ENCODE measurements at regions not wholly inside any gene's neighbourhood (a gene's known extent, or its start where the extent isn't known, plus 50 kb on each side); places are given as distances from the start of the nearest gene placed in this dataset.

DNA sequence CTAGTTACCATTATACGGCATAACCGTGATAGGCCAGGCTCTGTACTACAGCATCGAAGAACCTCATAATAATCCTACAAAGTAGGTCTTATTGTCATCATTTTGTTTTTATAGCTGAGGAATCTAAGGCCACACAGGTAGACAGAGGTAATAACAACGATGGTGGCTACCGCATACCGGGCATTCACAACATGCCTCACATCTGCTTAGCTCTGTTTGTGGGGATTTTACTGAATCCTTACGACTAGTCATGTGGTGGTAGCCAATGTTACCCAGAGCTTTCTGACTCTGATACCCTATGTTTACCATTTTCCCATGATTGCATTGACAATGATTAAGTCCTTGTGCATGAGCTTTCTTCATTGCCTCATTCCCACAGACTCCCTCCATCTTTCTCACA lies 269.4 kb downstream of the TCF7L2 start:
- intact Hi-C loops (cut with DNase I), result no loop called here
- no peak for ATAC-seq

DNA sequence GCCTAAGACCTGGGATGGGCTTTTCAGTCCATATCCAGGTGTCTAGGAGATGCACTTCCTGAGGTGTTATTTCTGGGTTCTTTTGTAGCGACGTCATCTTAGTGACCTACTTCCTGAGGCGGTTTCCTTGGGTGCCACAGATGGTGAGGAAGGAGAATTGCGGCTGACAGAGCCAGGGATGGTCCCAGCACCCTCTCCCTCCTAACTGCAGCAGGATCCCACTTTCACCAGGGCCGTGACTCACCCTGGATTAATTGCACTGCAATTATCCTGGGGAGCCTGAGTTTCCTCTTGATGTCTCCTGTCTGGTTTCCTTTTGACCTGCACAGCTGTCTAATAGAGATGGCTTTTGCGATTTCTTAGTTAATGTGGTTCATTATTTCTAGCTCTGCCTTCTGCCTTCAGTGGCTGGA lies 271.7 kb downstream of the TCF7L2 start:
- ATAC-seq (no peak), DNase-seq (no peak)
- intact Hi-C loops (cut with DNase I), result no loop called here

More for the DNA sequence above, 269.4 kb downstream of the TCF7L2 start:
- no peak for DNase-seq

- DNase-seq (no peak), ATAC-seq (no peak)
- intact Hi-C loops (cut with DNase I), result no loop called here
Observed at GRCh38 chr10:113222207-113222606, 272.2 kb downstream of the TCF7L2 start.

- intact Hi-C loops (cut with DNase I), result no loop called here
- ATAC-seq (no peak), DNase-seq (no peak)
Observed at GRCh38 chr10:113225364-113225763, 275.3 kb downstream of the TCF7L2 start.

DNA sequence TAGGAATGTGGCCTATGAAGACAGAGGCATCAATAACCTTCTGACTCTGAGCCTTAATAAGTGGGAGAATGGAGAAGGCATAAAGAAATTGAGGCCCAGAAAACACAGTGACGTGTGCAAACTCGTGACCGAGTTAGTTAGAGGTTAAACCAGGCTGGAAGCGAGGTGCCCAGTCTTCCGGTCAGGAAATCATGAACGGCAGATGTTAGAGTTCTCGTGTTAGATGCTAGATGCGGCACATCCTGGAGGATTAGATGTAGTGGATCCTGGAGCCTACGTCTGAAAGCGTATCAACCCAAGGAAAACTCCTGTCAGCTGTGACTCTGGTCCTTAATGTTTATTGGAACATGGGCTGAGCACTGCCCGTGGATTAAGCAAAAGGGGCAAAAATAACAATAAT lies 275.9 kb downstream of the TCF7L2 start:
- DNase-seq (no peak), ATAC-seq (no peak)
- intact Hi-C loops (cut with DNase I), result no loop called here

DNA sequence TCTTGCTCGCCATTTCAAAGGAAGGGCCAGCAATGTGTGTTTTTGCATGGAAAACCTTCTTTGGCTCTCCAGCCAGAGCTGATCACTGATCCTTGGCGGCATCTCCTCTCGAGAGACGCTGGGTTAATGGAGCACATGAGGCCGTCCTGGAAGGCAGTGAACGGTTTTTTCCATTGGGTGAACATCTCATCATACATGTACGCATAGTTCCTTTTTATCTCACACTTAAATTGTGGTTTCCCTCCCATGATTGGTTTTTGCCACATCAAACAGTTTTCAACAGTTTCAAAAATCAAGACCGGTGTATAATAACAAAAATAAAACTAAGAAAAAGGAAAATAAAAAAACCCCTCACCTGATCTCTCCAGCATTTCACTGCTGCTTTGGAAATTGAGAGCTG lies 276.4 kb downstream of the TCF7L2 start:
- intact Hi-C loops (cut with DNase I), result no loop called here
- no peak for DNase-seq

DNA sequence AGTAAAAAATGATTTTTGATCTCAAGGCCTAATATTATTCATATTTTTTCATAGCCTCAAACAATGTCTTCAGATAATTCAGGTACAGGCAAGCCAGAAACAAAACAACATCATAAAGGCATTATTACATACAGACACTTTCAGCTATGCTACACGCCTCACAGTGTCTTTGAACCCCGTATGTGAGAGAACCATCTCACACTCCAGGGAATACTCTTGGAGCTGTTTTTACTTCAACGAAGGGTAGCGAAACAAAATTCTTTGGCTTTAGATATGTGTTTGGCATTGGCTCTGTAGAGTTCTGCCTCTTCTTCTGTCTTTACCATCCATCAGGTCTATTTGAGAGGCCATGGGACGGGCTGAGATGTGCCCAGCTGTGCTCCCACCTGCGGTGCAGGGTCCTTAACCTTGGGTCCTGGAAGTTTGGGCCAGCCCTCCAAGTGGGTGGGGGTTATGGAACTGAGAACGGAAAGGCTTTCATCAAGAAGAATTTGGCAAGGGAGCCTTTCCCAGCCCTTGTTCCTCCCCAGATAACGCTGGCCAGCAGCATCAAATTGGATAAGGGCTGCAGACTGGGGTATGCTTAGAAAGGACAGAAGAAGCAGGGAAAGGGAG lies 276.9 kb downstream of the TCF7L2 start:
- intact Hi-C loops (cut with DNase I), result no loop called here
- ATAC-seq, result no peak

More for the DNA sequence above, 276.4 kb downstream of the TCF7L2 start:
- peak in 1 of 2 donors; percentile 61 for ATAC-seq

GRCh38 chr10:113228530-113228929 lies 278.5 kb downstream of the TCF7L2 start:
- intact Hi-C loops (cut with DNase I), result no loop called here
- no peak for ATAC-seq
- DNase-seq, result no peak

More for the DNA sequence above, 276.9 kb downstream of the TCF7L2 start:
- no peak for DNase-seq

GRCh38 chr10:113230011-113230610 lies 280.1 kb downstream of the TCF7L2 start:
- intact Hi-C loops (cut with DNase I), result no loop called here
- no peak for DNase-seq
- no peak for ATAC-seq

DNA sequence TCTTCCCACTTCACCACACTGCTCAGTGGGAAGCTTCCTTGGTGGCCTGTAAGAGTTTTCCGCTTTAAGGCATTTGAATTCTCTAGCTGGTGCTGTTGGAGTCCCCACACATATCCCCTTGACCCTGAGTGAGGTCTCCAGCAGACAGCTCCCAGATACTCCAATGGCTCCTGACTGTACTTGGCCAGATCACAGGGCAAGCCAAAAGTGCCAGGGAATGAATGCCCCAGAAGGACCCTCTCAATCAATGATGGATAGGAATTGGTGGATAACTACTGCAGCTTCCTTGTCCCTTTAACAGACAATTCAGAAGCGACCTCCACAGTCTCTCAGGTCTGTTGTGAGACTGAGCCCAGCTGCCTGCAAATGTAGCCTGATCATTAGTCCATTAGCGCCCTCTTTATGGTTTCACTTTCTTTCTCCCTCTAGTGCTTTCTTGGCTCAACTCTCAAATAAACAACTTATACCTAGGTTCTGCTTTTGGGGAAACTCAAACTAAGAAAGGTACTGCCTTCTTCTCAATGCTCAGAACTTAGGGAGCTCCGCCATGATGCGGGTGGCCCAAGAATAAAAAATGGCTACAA lies 283.0 kb downstream of the TCF7L2 start:
- DNase-seq (no peak), ATAC-seq (no peak)
- intact Hi-C loops (cut with DNase I), result no loop called here

GRCh38 chr10:113234481-113234880 lies 284.4 kb downstream of the TCF7L2 start:
- DNase-seq, result no peak
- no peak for ATAC-seq
- intact Hi-C loops (cut with DNase I), result no loop called here

- DNase-seq (no peak), ATAC-seq (peak in 1 of 2 donors; percentile 60)
- intact Hi-C loops (cut with DNase I), result no loop called here
Observed at GRCh38 chr10:113235508-113235907, 285.5 kb downstream of the TCF7L2 start.

DNA sequence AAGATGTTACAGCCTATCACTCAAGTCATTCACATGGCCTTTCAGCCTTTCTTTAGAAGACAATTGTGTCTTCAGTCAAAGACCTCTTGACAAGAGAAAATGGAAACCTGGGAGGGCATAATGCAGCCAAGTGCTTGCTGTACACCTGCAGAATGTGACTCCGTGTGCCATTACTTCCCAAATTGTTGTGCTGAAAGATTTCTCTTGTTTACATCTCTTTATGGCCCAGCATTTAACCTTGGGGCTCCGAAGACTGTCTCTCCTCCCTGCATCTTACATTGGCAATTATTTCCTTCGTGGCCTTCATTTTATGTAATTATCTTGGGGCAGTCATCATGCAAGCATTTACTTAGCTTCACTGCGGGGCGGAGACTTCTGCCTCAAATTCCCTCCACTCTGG lies 287.0 kb downstream of the TCF7L2 start:
- ATAC-seq (no peak), DNase-seq (no peak)
- intact Hi-C loops (cut with DNase I), result no loop called here

GRCh38 chr10:113239566-113240350 lies 289.7 kb downstream of the TCF7L2 start:
- intact Hi-C loops (cut with DNase I), result no loop called here
- DNase-seq, result no peak
- ATAC-seq, result peak in 1 of 2 donors; percentile 32

DNA sequence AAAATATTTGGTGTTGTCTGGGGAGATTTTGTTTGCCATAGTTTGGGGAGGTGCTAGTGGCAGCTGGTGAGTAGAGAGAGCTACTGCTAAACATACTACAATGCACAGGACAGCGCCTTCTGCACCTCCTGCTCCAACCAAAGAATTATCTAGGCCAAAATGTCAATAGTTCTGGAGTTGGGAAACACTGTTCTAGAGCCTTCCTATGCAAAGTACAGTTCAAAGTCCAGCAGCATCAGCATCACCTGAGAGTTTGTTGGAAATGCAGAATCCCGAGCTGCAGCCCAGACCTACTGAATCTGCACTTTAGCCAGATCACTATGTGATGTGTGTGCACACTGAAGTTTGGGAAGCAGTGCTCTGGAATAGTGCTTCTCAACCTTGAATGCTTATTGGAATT lies 290.7 kb downstream of the TCF7L2 start:
- ATAC-seq, result no peak
- no peak for DNase-seq
- intact Hi-C loops (cut with DNase I), result no loop called here

GRCh38 chr10:113241599-113242360 lies 291.7 kb downstream of the TCF7L2 start:
- DNase-seq, result no peak
- intact Hi-C loops (cut with DNase I), result no loop called here
- no peak for ATAC-seq

GRCh38 chr10:113243311-113243710 lies 293.3 kb downstream of the TCF7L2 start:
- intact Hi-C loops (cut with DNase I), result no loop called here
- DNase-seq (no peak), ATAC-seq (no peak)

DNA sequence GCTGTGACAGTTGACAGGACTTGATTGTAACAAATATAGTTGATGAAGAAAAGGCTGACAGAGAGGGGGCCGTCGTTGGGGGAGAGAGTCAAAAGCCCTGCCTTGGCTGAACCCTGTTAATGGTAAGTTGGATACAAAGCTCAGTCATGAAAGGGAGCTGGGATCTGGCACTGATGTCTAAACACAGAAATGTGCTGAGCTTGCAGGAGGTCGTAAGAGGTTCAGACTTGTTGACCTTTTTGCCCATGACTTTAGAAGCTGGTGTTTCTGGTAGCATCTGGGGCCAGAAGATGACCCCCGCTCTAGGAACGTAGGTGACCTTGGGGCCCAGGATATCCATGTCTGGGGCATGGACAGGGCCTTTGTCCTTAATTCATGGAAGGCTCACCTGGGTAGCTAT lies 294.7 kb downstream of the TCF7L2 start:
- ATAC-seq, result no peak
- DNase-seq, result no peak
- intact Hi-C loops (cut with DNase I), result no loop called here

DNA sequence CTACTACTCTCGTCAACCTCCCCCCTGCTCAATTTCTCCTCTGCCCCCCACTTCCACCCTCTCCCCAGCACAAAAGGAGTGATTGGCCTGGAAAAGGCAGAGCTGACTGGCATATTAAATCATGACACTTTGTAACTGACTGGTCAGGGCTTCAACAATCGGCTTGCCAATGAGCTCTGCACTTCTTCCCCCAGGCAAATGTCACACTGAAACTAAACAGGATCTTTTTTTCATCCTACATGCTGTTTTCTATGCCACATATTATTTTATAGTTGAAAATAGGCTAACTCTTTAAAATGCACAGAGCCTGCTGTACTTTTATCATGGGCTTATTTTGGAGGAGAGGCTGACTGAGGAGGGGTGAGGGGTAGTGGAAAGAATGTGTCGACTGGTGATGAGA lies 295.2 kb downstream of the TCF7L2 start:
- ATAC-seq (no peak), DNase-seq (no peak)
- intact Hi-C loops (cut with DNase I), result no loop called here

GRCh38 chr10:113247050-113247449 lies 297.0 kb downstream of the TCF7L2 start:
- ATAC-seq (no peak), DNase-seq (no peak)
- intact Hi-C loops (cut with DNase I), result no loop called here
